ENCODE measurements at regions not wholly inside any gene's neighbourhood (a gene's known extent, or its start where the extent isn't known, plus 50 kb on each side); places are given as distances from the start of the nearest gene placed in this dataset.
"Not testable (repeated sequence)": the region's sequence is repeated elsewhere in the genome, so short reads cannot be mapped to it uniquely, and the experiment has no call there.

DNA sequence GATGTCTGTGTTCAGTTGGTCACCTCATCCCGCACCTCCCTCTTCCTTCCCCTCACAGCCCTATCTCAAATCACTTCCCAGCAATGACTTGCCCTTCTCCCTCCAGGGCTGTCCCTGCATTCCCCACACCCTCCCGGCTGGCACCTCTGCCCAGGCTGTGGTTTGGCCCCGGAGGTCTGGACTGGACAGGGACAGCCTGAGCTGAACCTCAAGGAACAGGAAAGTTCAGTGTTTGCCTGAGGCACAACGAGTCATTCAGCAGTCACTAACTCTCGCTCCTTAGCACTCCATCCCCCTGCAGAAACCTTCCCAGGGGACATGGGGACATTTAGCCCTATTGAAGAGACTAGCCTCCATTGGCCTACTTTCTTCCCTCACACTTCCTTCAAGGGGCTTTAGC is 58.3 kb upstream of the MAP3K1 start:
- Histone ChIP-seq H3K9ac (ENCODE audit: low read depth in 2 of 2, low read length in 2 of 2) (no peak overlapping the region), H3K27me3 (no peaks in the 10 kb centered on the region), H3K4me3 (no peak overlapping the region), H3K9me3 (no peaks in the 10 kb centered on the region), H3K4me1 (no peaks in the 10 kb centered on the region), H3K36me3 (no peaks in the 10 kb centered on the region), H3K27ac (no peak overlapping the region)
- DNase-seq: no peak
- TF ChIP-seq, protein P1, sequence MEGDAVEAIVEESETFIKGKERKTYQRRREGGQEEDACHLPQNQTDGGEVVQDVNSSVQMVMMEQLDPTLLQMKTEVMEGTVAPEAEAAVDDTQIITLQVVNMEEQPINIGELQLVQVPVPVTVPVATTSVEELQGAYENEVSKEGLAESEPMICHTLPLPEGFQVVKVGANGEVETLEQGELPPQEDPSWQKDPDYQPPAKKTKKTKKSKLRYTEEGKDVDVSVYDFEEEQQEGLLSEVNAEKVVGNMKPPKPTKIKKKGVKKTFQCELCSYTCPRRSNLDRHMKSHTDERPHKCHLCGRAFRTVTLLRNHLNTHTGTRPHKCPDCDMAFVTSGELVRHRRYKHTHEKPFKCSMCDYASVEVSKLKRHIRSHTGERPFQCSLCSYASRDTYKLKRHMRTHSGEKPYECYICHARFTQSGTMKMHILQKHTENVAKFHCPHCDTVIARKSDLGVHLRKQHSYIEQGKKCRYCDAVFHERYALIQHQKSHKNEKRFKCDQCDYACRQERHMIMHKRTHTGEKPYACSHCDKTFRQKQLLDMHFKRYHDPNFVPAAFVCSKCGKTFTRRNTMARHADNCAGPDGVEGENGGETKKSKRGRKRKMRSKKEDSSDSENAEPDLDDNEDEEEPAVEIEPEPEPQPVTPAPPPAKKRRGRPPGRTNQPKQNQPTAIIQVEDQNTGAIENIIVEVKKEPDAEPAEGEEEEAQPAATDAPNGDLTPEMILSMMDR (IDR thresholded peaks at IDR 0.05): no peak
- intact Hi-C loops (cut with DNase I): no loop called here

DNA sequence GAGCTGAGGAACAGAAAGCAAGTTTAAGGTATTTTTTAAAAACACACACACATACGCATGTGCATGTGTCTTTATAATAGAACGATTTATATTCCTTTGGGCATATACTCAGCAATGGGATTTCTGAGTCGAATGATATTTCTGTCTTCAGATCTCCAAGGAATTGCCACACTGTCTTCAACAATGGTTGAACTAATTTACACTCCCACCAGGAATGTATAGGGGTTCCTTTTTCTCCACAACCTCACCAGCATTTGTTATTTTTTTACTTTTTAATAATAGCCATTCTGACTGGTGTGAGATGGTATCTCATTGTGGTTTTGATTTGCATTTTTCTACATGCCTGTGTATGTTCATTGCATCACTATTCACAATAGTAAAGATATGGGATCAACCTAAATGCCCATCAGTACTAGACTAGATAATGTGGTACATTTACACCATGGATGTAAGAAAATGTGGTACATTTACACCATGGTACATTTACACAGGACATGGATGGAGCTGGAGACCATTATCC is 60.3 kb upstream of the MAP3K1 start:
- no peak for DNase-seq
- Histone ChIP-seq H3K4me1 (no peaks in the 10 kb centered on the region), H3K36me3 (no peaks in the 10 kb centered on the region), H3K27ac (no peak overlapping the region), H3K9ac (ENCODE audit: low read depth in 2 of 2, low read length in 2 of 2) (no peak overlapping the region), H3K9me3 (no peaks in the 10 kb centered on the region), H3K27me3 (no peaks in the 10 kb centered on the region), H3K4me3 (no peak overlapping the region)
- TF ChIP-seq, protein P1 (IDR thresholded peaks at IDR 0.05): no peak
- intact Hi-C loops (cut with DNase I): no loop called here

DNA sequence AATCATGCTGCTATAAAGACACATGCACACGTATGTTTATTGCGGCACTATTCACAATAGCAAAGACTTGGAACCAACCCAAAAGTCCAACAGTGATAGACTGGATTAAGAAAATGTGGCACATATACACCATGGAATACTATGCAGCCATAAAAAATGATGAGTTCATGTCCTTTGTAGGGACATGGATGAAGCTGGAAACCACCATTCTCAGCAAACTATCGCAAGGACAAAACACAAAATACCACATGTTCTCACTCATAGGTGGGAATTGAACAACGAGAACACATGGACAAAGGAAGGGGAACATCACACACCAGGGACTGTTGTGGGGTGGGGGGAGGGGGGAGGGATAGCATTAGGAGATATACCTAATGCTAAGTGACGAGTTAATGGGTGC is 61.8 kb upstream of the MAP3K1 start:
- DNase-seq; H3K27me3 ChIP-seq; H3K4me1 ChIP-seq; H3K27ac ChIP-seq; H3K9me3 ChIP-seq; H3K9ac ChIP-seq (ENCODE audit: low read depth in 2 of 2, low read length in 2 of 2); intact Hi-C loops (cut with DNase I); H3K4me3 ChIP-seq; H3K36me3 ChIP-seq: not testable (repeated sequence)

DNA sequence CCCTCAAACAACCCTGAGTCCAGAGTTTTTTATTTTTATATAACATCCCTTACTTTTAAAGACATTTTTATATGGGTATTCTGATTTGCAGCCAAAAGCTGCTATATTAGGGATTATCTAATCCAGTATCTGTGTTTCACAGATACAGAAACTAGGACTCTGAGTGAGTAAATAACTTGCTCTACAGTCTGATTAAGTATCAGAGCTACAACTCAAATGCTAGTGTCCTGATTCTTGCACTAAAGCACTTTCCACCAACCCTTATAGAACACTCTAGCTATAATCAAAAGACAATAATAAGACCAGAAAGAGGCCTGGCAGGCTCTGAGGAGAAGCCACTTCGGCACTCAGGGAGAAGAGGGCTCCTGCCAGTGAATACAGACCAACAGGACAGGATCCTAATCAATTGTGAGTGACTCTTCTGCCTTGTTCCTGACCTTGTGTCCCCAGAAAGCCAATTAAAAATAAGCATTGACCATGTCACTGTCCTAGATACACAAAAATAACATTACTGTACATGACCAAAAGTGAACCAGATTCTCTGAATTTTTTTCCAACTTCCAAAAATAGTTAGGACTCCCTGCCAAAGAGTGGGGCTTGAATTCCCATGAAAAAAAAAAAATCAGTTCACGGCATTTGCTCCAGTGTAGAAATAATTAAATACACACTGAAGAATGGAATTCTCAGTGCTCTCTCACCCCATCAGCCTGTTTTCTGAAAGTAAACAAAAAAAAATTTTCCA is 63.6 kb upstream of the MAP3K1 start:
- no peaks in the 10 kb centered on the region for H3K9me3 ChIP-seq
- no peak overlapping the region for H3K4me3 ChIP-seq
- no peak overlapping the region for H3K9ac ChIP-seq (ENCODE audit: low read depth in 2 of 2, low read length in 2 of 2)
- H3K27ac ChIP-seq: no peak overlapping the region
- intact Hi-C loops (cut with DNase I): no loop called here
- DNase-seq: no peak
- no peaks in the 10 kb centered on the region for H3K36me3 ChIP-seq
- no peaks in the 10 kb centered on the region for H3K27me3 ChIP-seq
- no peaks in the 10 kb centered on the region for H3K4me1 ChIP-seq
- TF ChIP-seq, protein P1 (IDR thresholded peaks at IDR 0.05): no peak

DNA sequence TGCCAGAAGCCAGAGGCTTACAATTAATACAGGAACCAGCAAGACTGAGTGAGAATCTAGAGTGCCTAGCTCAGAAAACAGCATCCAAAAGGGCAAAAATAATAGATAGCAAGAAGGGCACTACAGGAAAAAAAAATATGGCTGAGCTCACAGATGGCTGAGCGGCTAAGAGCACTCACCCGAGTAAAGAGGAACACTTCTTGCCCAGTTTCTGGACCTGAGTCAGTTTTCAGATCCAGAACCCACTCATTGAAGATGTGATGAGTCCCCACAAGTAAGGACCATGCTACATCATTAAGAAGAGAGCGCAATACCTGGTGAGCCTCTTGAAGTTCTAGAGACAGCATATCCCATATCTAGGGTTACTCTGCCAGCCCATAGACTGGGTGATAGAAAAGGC is 65.5 kb upstream of the MAP3K1 start:
- TF ChIP-seq, protein P1 (IDR thresholded peaks at IDR 0.05): no peak
- Histone ChIP-seq H3K27ac (no peak overlapping the region), H3K4me3 (no peak overlapping the region), H3K4me1 (no peaks in the 10 kb centered on the region), H3K36me3 (no peaks in the 10 kb centered on the region), H3K27me3 (no peaks in the 10 kb centered on the region), H3K9me3 (no peaks in the 10 kb centered on the region), H3K9ac (ENCODE audit: low read depth in 2 of 2, low read length in 2 of 2) (no peak overlapping the region)
- intact Hi-C loops (cut with DNase I): no loop called here
- no peak for DNase-seq

DNA sequence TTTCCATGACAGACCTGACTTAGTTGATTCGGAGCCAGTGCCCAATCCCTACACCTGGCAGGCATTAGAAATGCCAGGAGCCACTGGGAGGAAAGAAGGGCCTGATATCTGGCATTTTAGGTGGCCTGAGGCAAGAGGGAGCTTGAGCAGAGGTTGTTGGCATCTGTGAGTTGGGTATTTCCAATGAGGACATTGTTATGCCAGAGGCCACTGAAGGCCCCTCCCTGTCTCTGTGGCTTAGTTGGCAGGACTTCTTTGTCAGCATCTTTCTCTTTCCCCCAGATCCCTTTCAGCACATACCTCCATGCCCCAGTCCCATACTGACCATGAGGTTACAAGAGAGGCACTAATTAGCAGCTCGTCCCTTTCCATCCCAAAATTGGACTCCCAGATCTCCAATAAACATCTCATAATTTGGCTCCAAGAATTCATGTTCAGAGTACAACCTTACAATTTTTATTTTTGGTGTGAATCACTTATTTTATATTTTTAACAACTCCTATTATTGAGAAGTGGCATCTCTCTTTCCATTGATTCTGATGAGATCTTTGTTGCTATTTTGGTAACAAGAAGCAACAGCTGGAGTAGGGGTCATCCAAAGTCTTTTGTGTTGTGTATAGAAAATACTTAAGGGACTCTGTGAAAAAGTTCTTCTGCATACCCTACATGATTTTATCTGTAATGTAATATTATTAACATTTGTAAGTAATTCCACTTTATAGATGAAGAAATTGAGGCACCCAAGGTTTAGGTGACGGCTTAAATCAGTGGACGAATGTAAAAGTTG is 68.6 kb upstream of the MAP3K1 start:
- Histone ChIP-seq H3K9ac (ENCODE audit: low read depth in 2 of 2, low read length in 2 of 2) (no peak overlapping the region), H3K4me1 (no peaks in the 10 kb centered on the region), H3K9me3 (no peaks in the 10 kb centered on the region), H3K4me3 (no peak overlapping the region), H3K27me3 (no peaks in the 10 kb centered on the region), H3K27ac (no peak overlapping the region), H3K36me3 (no peaks in the 10 kb centered on the region)
- no peak for DNase-seq
- TF ChIP-seq, protein P1 (IDR thresholded peaks at IDR 0.05): no peak
- intact Hi-C loops (cut with DNase I): no loop called here

All from colonic mucosa (tissue), 4 donors.